HepG2 (cell line): ENCODE measurements at regions not wholly inside any gene's neighbourhood (a gene's known extent, or its start where the extent isn't known, plus 50 kb on each side); places are given as distances from the start of the nearest gene placed in this dataset.

ENCODE experiments used
- HCFC1 ChIP-seq: fragments of 150-350 bp; IDR thresholded peaks from 2 replicates; pipeline ENCODE4 v1.6.1; 2014; ENCODE audit warnings: low read depth, low read length
- NFE2 ChIP-seq: sonication (generic); formaldehyde crosslinking; IDR thresholded peaks from 2 replicates; pipeline ENCODE4 v1.4.0; 2020; ENCODE audit warnings: missing genetic modification reagents
- TCF7L2 ChIP-seq: IDR thresholded peaks from 2 replicates; pipeline ENCODE4 v1.6.1; 2011; ENCODE audit warnings: mild to moderate bottlenecking, low read depth, low read length, moderate library complexity
- ZNF101 ChIP-seq: sonication (generic); formaldehyde crosslinking; IDR thresholded peaks from 2 replicates; pipeline ENCODE4 v1.4.0; 2020; ENCODE audit warnings: mild to moderate bottlenecking, low read depth, missing genetic modification reagents, borderline replicate concordance
- ZNF513 ChIP-seq: sonication (generic); formaldehyde crosslinking; conservative IDR thresholded peaks from 2 replicates; pipeline ENCODE4 v1.5.0; 2020; ENCODE audit warnings: missing genetic modification reagents
- TF ChIP-seq, protein P1 (sequence below): sonication (generic); formaldehyde crosslinking; IDR thresholded peaks from 2 replicates; pipeline ENCODE4 v1.5.0; 2020; ENCODE audit warnings: mild to moderate bottlenecking, missing genetic modification reagents, moderate library complexity
- TF ChIP-seq, protein P2 (sequence below): sonication (generic); formaldehyde crosslinking; IDR thresholded peaks from 2 replicates; pipeline ENCODE4 v1.5.1; 2020; ENCODE audit warnings: missing genetic modification reagents, mild to moderate bottlenecking, borderline replicate concordance

DNA sequence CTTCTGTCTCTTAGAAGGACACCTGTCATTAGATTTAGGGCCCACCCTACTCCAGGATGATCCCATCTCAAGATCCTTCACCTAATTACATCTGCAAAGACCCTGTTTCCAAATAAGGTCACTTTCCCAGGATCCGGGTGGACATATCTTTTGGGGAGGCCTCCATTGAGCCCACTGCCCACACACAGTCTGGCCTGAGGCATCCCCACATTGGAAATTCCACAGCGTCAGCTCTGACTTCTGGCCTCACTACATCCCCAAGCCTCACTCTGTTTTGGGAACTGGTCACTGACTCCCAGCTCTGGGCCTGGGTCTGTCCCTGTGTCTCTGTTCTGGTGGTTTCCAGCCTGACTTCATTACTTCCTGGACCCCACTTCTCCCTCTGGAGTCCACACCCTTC, 285.5 kb downstream of the CRLF2 start:
- TF ChIP-seq, protein P1, sequence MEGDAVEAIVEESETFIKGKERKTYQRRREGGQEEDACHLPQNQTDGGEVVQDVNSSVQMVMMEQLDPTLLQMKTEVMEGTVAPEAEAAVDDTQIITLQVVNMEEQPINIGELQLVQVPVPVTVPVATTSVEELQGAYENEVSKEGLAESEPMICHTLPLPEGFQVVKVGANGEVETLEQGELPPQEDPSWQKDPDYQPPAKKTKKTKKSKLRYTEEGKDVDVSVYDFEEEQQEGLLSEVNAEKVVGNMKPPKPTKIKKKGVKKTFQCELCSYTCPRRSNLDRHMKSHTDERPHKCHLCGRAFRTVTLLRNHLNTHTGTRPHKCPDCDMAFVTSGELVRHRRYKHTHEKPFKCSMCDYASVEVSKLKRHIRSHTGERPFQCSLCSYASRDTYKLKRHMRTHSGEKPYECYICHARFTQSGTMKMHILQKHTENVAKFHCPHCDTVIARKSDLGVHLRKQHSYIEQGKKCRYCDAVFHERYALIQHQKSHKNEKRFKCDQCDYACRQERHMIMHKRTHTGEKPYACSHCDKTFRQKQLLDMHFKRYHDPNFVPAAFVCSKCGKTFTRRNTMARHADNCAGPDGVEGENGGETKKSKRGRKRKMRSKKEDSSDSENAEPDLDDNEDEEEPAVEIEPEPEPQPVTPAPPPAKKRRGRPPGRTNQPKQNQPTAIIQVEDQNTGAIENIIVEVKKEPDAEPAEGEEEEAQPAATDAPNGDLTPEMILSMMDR (CRISPR knock-in tag), result no peak
- TF ChIP-seq, protein P2, sequence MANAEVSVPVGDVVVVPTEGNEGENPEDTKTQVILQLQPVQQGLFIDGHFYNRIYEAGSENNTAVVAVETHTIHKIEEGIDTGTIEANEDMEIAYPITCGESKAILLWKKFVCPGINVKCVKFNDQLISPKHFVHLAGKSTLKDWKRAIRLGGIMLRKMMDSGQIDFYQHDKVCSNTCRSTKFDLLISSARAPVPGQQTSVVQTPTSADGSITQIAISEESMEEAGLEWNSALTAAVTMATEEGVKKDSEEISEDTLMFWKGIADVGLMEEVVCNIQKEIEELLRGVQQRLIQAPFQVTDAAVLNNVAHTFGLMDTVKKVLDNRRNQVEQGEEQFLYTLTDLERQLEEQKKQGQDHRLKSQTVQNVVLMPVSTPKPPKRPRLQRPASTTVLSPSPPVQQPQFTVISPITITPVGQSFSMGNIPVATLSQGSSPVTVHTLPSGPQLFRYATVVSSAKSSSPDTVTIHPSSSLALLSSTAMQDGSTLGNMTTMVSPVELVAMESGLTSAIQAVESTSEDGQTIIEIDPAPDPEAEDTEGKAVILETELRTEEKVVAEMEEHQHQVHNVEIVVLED (CRISPR knock-in tag), result no peak
- TF ChIP-seq ZNF101 (CRISPR knock-in tag), result no peak
- no peak for TF ChIP-seq HCFC1
- no peak for TF ChIP-seq TCF7L2
- TF ChIP-seq NFE2, result no peak
- no peak for TF ChIP-seq ZNF513 (CRISPR knock-in tag)
